Body of pancreas (tissue), 4 donors: ENCODE measurements at regions not wholly inside any gene's neighbourhood (a gene's known extent, or its start where the extent isn't known, plus 50 kb on each side); places are given as distances from the start of the nearest gene placed in this dataset.

Experiments
- POLR2A ChIP-seq, 3 donors: fragments of 450-650 bp; IDR thresholded peaks; one replicate each; pipeline ENCODE4 v1.6.1; 2016; ENCODE audit warnings: antibody characterized with exemption in 3 of 3, mild to moderate bottlenecking in 2 of 3
- TF ChIP-seq, protein P1 (sequence below), 7 experiments: fragments of 450-650 bp in 4 of 7; fragments of 200-600 bp in 3 of 7; sonication (generic) in 3 of 7; IDR thresholded peaks; one replicate each; pipeline ENCODE4 v1.5.1; 2016 to 2019; ENCODE audit warnings: antibody characterized with exemption in 7 of 7

- TF ChIP-seq, protein P1, sequence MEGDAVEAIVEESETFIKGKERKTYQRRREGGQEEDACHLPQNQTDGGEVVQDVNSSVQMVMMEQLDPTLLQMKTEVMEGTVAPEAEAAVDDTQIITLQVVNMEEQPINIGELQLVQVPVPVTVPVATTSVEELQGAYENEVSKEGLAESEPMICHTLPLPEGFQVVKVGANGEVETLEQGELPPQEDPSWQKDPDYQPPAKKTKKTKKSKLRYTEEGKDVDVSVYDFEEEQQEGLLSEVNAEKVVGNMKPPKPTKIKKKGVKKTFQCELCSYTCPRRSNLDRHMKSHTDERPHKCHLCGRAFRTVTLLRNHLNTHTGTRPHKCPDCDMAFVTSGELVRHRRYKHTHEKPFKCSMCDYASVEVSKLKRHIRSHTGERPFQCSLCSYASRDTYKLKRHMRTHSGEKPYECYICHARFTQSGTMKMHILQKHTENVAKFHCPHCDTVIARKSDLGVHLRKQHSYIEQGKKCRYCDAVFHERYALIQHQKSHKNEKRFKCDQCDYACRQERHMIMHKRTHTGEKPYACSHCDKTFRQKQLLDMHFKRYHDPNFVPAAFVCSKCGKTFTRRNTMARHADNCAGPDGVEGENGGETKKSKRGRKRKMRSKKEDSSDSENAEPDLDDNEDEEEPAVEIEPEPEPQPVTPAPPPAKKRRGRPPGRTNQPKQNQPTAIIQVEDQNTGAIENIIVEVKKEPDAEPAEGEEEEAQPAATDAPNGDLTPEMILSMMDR (IDR thresholded peaks at IDR 0.05), result no peak
- TF ChIP-seq POLR2A (IDR thresholded peaks at IDR 0.05), result no peak
Measured at GRCh38 chr1:82258887-82259286, 458.2 kb downstream of the ADGRL2 start.
